Activated B cell treated with CpG ODN at 0.5 μM for 24 hours (primary cell): ENCODE measurements at regions not wholly inside any gene's neighbourhood (a gene's known extent, or its start where the extent isn't known, plus 50 kb on each side); places are given as distances from the start of the nearest gene placed in this dataset.

ENCODE experiments used
- ATAC-seq: fragments of 200-7000 bp; cut with Tn5 transposase; one replicate; pipeline ENCODE4 v1.10.0; 2021; ENCODE audit warnings: low read depth, mild to moderate bottlenecking, moderate library complexity
- CTCF ChIA-PET: fragments of 350-600 bp; sonication (Branson Sonifier 250); formaldehyde crosslinking; loops from one replicate; lab custom pipeline; 2021; ENCODE audit warnings: antibody characterized with exemption; lab: Charles Lee
- POLR2A ChIA-PET: fragments of 350-600 bp; sonication (Branson Sonifier 250); formaldehyde crosslinking; loops from one replicate; lab custom pipeline; 2021; ENCODE audit warnings: antibody characterized with exemption; lab: Charles Lee
- DNase-seq: peaks from one replicate; pipeline ENCODE4 v3.0.0; 2022
- H3K27ac Mint-ChIP-seq: one replicate; pipeline ENCODE4 v1.8.0; 2020; ENCODE audit warnings: mixed read lengths
- H3K27me3 Mint-ChIP-seq: one replicate; pipeline ENCODE4 v1.8.0; 2021; ENCODE audit warnings: mixed read lengths
- H3K36me3 Mint-ChIP-seq: one replicate; pipeline ENCODE4 v1.8.0; 2021; ENCODE audit warnings: low read depth, mixed read lengths
- H3K4me1 Mint-ChIP-seq: one replicate; pipeline ENCODE4 v1.8.0; 2021; ENCODE audit warnings: mixed read lengths
- H3K4me3 Mint-ChIP-seq: one replicate; pipeline ENCODE4 v1.8.0; 2020; ENCODE audit warnings: mild to moderate bottlenecking, mixed read lengths
- H3K9me3 Mint-ChIP-seq: one replicate; pipeline ENCODE4 v1.8.0; 2020; ENCODE audit warnings: mixed read lengths
- CTCF ChIP-seq: fragments of 200-600 bp; IDR thresholded peaks from one replicate; pipeline ENCODE4 v1.8.0; 2022; ENCODE audit warnings: antibody characterized with exemption, mild to moderate bottlenecking
- intact Hi-C: fragments of 100-400 bp; cut with micrococcal nuclease; formaldehyde crosslinking; loops from one replicate; pipeline ENCODE4 v1.15.1; 2024

- no peak for ATAC-seq
- POLR2A ChIA-PET = no interaction called here
- no peak for TF ChIP-seq CTCF
- CTCF ChIA-PET = no interaction called here
- intact Hi-C loops = no loop called here
- Mint-ChIP-seq H3K9me3 (no peaks in the 10 kb centered on the region), H3K27ac (no peak overlapping the region), H3K36me3 (no peaks in the 10 kb centered on the region), H3K27me3 (no peaks in the 10 kb centered on the region), H3K4me1 (no peaks in the 10 kb centered on the region), H3K4me3 (no peak overlapping the region)
- DNase-seq = no peak
These were observed 526.7 kb upstream of the AGA start for GRCh38 chr4:177968817-177969442.

- Mint-ChIP-seq H3K27ac (no peak overlapping the region), H3K9me3 (no peaks in the 10 kb centered on the region), H3K4me3 (no peak overlapping the region), H3K4me1 (no peaks in the 10 kb centered on the region), H3K36me3 (no peaks in the 10 kb centered on the region), H3K27me3 (no peaks in the 10 kb centered on the region)
- intact Hi-C loops = no loop called here
- CTCF ChIA-PET = no interaction called here
- TF ChIP-seq CTCF = no peak
- ATAC-seq = no peak
- no peak for DNase-seq
- POLR2A ChIA-PET = no interaction called here
These were observed 532.2 kb upstream of the AGA start for GRCh38 chr4:177974461-177974860.

GRCh38 chr4:177975315-177975987, 533.2 kb upstream of the AGA start:
- DNase-seq (no peak), ATAC-seq (no peak)
- Mint-ChIP-seq H3K4me3 (no peak overlapping the region), H3K36me3 (no peaks in the 10 kb centered on the region), H3K27me3 (no peaks in the 10 kb centered on the region), H3K27ac (no peak overlapping the region), H3K9me3 (no peaks in the 10 kb centered on the region), H3K4me1 (no peaks in the 10 kb centered on the region)
- ChIA-PET POLR2A (no interaction called here), CTCF (no interaction called here)
- intact Hi-C loops = no loop called here
- TF ChIP-seq CTCF = no peak

GRCh38 chr4:177986236-177986635, 544.0 kb upstream of the AGA start:
- H3K27me3 Mint-ChIP-seq = no peaks in the 10 kb centered on the region
- CTCF ChIA-PET = no interaction called here
- intact Hi-C loops = no loop called here
- TF ChIP-seq CTCF = no peak
- no peak overlapping the region for H3K4me3 Mint-ChIP-seq
- DNase-seq (no peak), ATAC-seq (no peak)
- no peak overlapping the region for H3K27ac Mint-ChIP-seq
- no peaks in the 10 kb centered on the region for H3K4me1 Mint-ChIP-seq
- H3K9me3 Mint-ChIP-seq = no peaks in the 10 kb centered on the region
- H3K36me3 Mint-ChIP-seq = no peaks in the 10 kb centered on the region
- POLR2A ChIA-PET = no interaction called here

- ChIA-PET CTCF (no interaction called here), POLR2A (no interaction called here)
- H3K27ac Mint-ChIP-seq = no peak overlapping the region
- H3K4me3 Mint-ChIP-seq = no peak overlapping the region
- H3K4me1 Mint-ChIP-seq = no peaks in the 10 kb centered on the region
- H3K9me3 Mint-ChIP-seq = no peaks in the 10 kb centered on the region
- no peak for TF ChIP-seq CTCF
- intact Hi-C loops = no loop called here
- ATAC-seq (no peak), DNase-seq (no peak)
- no peaks in the 10 kb centered on the region for H3K27me3 Mint-ChIP-seq
- H3K36me3 Mint-ChIP-seq = no peaks in the 10 kb centered on the region
These were observed 545.7 kb upstream of the AGA start for GRCh38 chr4:177987896-177988295.
